Fibroblast of mammary gland (primary cell): ENCODE measurements at regions not wholly inside any gene's neighbourhood (a gene's known extent, or its start where the extent isn't known, plus 50 kb on each side); places are given as distances from the start of the nearest gene placed in this dataset.

ENCODE experiments used
- DNase-seq: peaks from one replicate; pipeline ENCODE4 v3.0.0-alpha.2; 2010; ENCODE audit warnings: low read depth
- H3K4me3 ChIP-seq: 2 replicates; pipeline ENCODE4 v1.5.1; 2011; ENCODE audit warnings: low read depth, mild to moderate bottlenecking, low read length, moderate library complexity; ENCODE audit not compliant: control insufficient read depth
- CTCF ChIP-seq: conservative IDR thresholded peaks from 2 replicates; pipeline ENCODE4 v1.5.1; 2011; ENCODE audit warnings: low read depth, low read length, inconsistent platforms; ENCODE audit not compliant: control insufficient read depth, insufficient read depth

- TF ChIP-seq CTCF = no peak
- H3K4me3 ChIP-seq = no peak overlapping the region
- no peak for DNase-seq
These were observed 743.1 kb upstream of the ARRDC3 start for GRCh38 chr5:92126182-92126581.

GRCh38 chr5:92119110-92119509, 736.0 kb upstream of the ARRDC3 start:
- TF ChIP-seq CTCF = no peak
- DNase-seq = no peak
- H3K4me3 ChIP-seq = no peak overlapping the region

GRCh38 chr5:92106808-92107207, 723.7 kb upstream of the ARRDC3 start:
- H3K4me3 ChIP-seq = no peak overlapping the region
- TF ChIP-seq CTCF = no peak
- no peak for DNase-seq

- TF ChIP-seq CTCF = no peak
- no peak for DNase-seq
- no peak overlapping the region for H3K4me3 ChIP-seq
These were observed 721.0 kb upstream of the ARRDC3 start for GRCh38 chr5:92104126-92104525.

- no peak for DNase-seq
- H3K4me3 ChIP-seq = no peak overlapping the region
- TF ChIP-seq CTCF = no peak
These were observed 719.2 kb upstream of the ARRDC3 start for GRCh38 chr5:92102313-92102712.

GRCh38 chr5:92092239-92092638, 709.1 kb upstream of the ARRDC3 start:
- DNase-seq = no peak
- H3K4me3 ChIP-seq = no peak overlapping the region
- no peak for TF ChIP-seq CTCF
